ENCODE measurements at regions not wholly inside any gene's neighbourhood (a gene's known extent, or its start where the extent isn't known, plus 50 kb on each side); places are given as distances from the start of the nearest gene placed in this dataset.

- Histone ChIP-seq H3K9me3 (no peaks in the 10 kb centered on the region), H3K4me3 (no peak overlapping the region), H3K4me1 (no peaks in the 10 kb centered on the region), H3K36me3 (no peaks in the 10 kb centered on the region), H3K27ac (no peak overlapping the region), H3K27me3 (no peaks in the 10 kb centered on the region)
- intact Hi-C loops (cut with DNase I), result no loop called here
- TF ChIP-seq CTCF (IDR thresholded peaks at IDR 0.05), result no peak
- no peak for ATAC-seq
- no peak for DNase-seq
Observed at GRCh38 chr6:120632975-120633374, 701.3 kb downstream of the TBC1D32 start.

GRCh38 chr6:120627612-120628011, 706.7 kb downstream of the TBC1D32 start:
- Histone ChIP-seq H3K36me3 (no peaks in the 10 kb centered on the region), H3K4me3 (no peak overlapping the region), H3K27ac (no peak overlapping the region), H3K4me1 (no peaks in the 10 kb centered on the region), H3K9me3 (no peaks in the 10 kb centered on the region), H3K27me3 (no peaks in the 10 kb centered on the region)
- TF ChIP-seq CTCF (IDR thresholded peaks at IDR 0.05), result no peak
- intact Hi-C loops (cut with DNase I), result no loop called here
- ATAC-seq, result no peak
- no peak for DNase-seq

- Histone ChIP-seq H3K4me3 (no peak overlapping the region), H3K4me1 (no peaks in the 10 kb centered on the region), H3K36me3 (no peaks in the 10 kb centered on the region), H3K27me3 (no peaks in the 10 kb centered on the region), H3K9me3 (no peaks in the 10 kb centered on the region), H3K27ac (no peak overlapping the region)
- intact Hi-C loops (cut with DNase I), result no loop called here
- ATAC-seq (no peak), DNase-seq (no peak)
- no peak for TF ChIP-seq CTCF (IDR thresholded peaks at IDR 0.05)
Observed at GRCh38 chr6:120622127-120622631, 712.1 kb downstream of the TBC1D32 start.

GRCh38 chr6:120620900-120621299, 713.4 kb downstream of the TBC1D32 start:
- no peaks in the 10 kb centered on the region for H3K36me3 ChIP-seq
- H3K27ac ChIP-seq, result no peak overlapping the region
- no peaks in the 10 kb centered on the region for H3K4me1 ChIP-seq
- H3K9me3 ChIP-seq, result no peaks in the 10 kb centered on the region
- no peak overlapping the region for H3K4me3 ChIP-seq
- no peak for ATAC-seq
- DNase-seq, result no peak
- TF ChIP-seq CTCF (IDR thresholded peaks at IDR 0.05), result no peak
- no peaks in the 10 kb centered on the region for H3K27me3 ChIP-seq
- intact Hi-C loops (cut with DNase I), result no loop called here

- ATAC-seq (no peak), DNase-seq (no peak)
- Histone ChIP-seq H3K27ac (no peak overlapping the region), H3K9me3 (no peaks in the 10 kb centered on the region), H3K4me3 (no peak overlapping the region), H3K4me1 (no peaks in the 10 kb centered on the region), H3K27me3 (no peaks in the 10 kb centered on the region), H3K36me3 (no peaks in the 10 kb centered on the region)
- TF ChIP-seq CTCF (IDR thresholded peaks at IDR 0.05), result no peak
- intact Hi-C loops (cut with DNase I), result no loop called here
Observed at GRCh38 chr6:120615238-120615637, 719.0 kb downstream of the TBC1D32 start.

- H3K9me3 ChIP-seq, result no peaks in the 10 kb centered on the region
- H3K27ac ChIP-seq, result no peak overlapping the region
- no peaks in the 10 kb centered on the region for H3K4me1 ChIP-seq
- H3K27me3 ChIP-seq, result no peaks in the 10 kb centered on the region
- H3K36me3 ChIP-seq, result no peaks in the 10 kb centered on the region
- ATAC-seq (no peak), DNase-seq (no peak)
- TF ChIP-seq CTCF (IDR thresholded peaks at IDR 0.05), result no peak
- intact Hi-C loops (cut with DNase I), result no loop called here
- no peak overlapping the region for H3K4me3 ChIP-seq
Observed at GRCh38 chr6:120614723-120615122, 719.6 kb downstream of the TBC1D32 start.

Measured in upper lobe of right lung (tissue), 1 donor.